Neural progenitor cell (in vitro differentiated cells): ENCODE measurements at regions not wholly inside any gene's neighbourhood (a gene's known extent, or its start where the extent isn't known, plus 50 kb on each side); places are given as distances from the start of the nearest gene placed in this dataset.

Experiments
- DNase-seq: peaks from one replicate; pipeline ENCODE4 v3.0.0-alpha.2; 2016; ENCODE audit warnings: low spot score
- H2AFZ ChIP-seq: fragments of 200-600 bp; sonication (generic); replicated peaks from 2 replicates; pipeline ENCODE4 v1.6.1; 2016; ENCODE audit warnings: antibody characterized with exemption
- H3F3A ChIP-seq: fragments of 200-600 bp; sonication (generic); 2 replicates; pipeline ENCODE4 v1.6.1; 2016; ENCODE audit warnings: antibody characterized with exemption, low read depth
- H3K27ac ChIP-seq: fragments of 200-600 bp; sonication (generic); 2 replicates; pipeline ENCODE4 v1.5.1; 2016; ENCODE audit warnings: mild to moderate bottlenecking
- H3K27me3 ChIP-seq: fragments of 200-600 bp; sonication (generic); 2 replicates; pipeline ENCODE4 v1.6.1; 2016; ENCODE audit warnings: mild to moderate bottlenecking, moderate library complexity
- H3K36me3 ChIP-seq: fragments of 200-600 bp; sonication (generic); 2 replicates; pipeline ENCODE4 v1.5.1; 2016
- H3K4me1 ChIP-seq: fragments of 200-600 bp; sonication (generic); 2 replicates; pipeline ENCODE4 v1.6.1; 2016; ENCODE audit warnings: mixed run types
- H3K4me2 ChIP-seq: fragments of 200-600 bp; sonication (generic); 2 replicates; pipeline ENCODE4 v1.6.1; 2016
- H3K4me3 ChIP-seq: fragments of 200-600 bp; sonication (generic); 2 replicates; pipeline ENCODE4 v1.5.1; 2016
- H3K79me2 ChIP-seq: fragments of 200-600 bp; sonication (generic); 2 replicates; pipeline ENCODE4 v1.6.1; 2016; ENCODE audit warnings: low read depth
- H3K9ac ChIP-seq: fragments of 200-600 bp; sonication (generic); 2 replicates; pipeline ENCODE4 v1.6.1; 2016
- H3K9me3 ChIP-seq: fragments of 200-600 bp; sonication (generic); 2 replicates; pipeline ENCODE4 v1.5.1; 2016; ENCODE audit warnings: low read depth
- H4K20me1 ChIP-seq: fragments of 200-600 bp; sonication (generic); 2 replicates; pipeline ENCODE4 v1.6.1; 2016; ENCODE audit warnings: low read depth
- H3K27ac Mint-ChIP-seq: 3 replicates; pipeline ENCODE4 v1.8.0; 2021; ENCODE audit warnings: mixed read lengths
- H3K27me3 Mint-ChIP-seq: 2 replicates; pipeline ENCODE4 v1.8.0; 2022; ENCODE audit warnings: low read depth, mild to moderate bottlenecking, inconsistent platforms, moderate library complexity, mixed read lengths; ENCODE audit not compliant: insufficient read depth
- H3K36me3 Mint-ChIP-seq: 3 replicates; pipeline ENCODE4 v1.8.0; 2021; ENCODE audit warnings: mixed read lengths
- H3K4me1 Mint-ChIP-seq: 3 replicates; pipeline ENCODE4 v1.8.0; 2021; ENCODE audit warnings: mixed read lengths
- H3K4me3 Mint-ChIP-seq: 3 replicates; pipeline ENCODE4 v1.8.0; 2021; ENCODE audit warnings: mild to moderate bottlenecking, moderate library complexity, mixed read lengths
- H3K9me3 Mint-ChIP-seq: 3 replicates; pipeline ENCODE4 v1.8.0; 2020; ENCODE audit warnings: mixed read lengths
- CTCF ChIP-seq: fragments of 200-600 bp; sonication (generic); IDR thresholded peaks from 2 replicates; pipeline ENCODE4 v1.5.1; 2017; ENCODE audit warnings: antibody characterized with exemption, mild to moderate bottlenecking
- EZH2 ChIP-seq: fragments of 200-600 bp; sonication (generic); IDR thresholded peaks from 2 replicates; pipeline ENCODE4 v1.6.1; 2017; ENCODE audit warnings: antibody characterized with exemption, mild to moderate bottlenecking, moderate library complexity
- EZH2phosphoT487 ChIP-seq: fragments of 200-600 bp; sonication (generic); IDR thresholded peaks from 2 replicates; pipeline ENCODE4 v1.6.1; 2017; ENCODE audit warnings: antibody characterized with exemption

- H3K27me3 ChIP-seq, result no peaks in the 10 kb centered on the region
- no peaks in the 10 kb centered on the region for H4K20me1 ChIP-seq
- H3K36me3 ChIP-seq, result no peaks in the 10 kb centered on the region
- no peak overlapping the region for H3K4me2 ChIP-seq
- no peaks in the 10 kb centered on the region for H3K9me3 ChIP-seq
- Mint-ChIP-seq H3K27ac (no peak overlapping the region), H3K27me3 (no peaks in the 10 kb centered on the region), H3K36me3 (no peaks in the 10 kb centered on the region), H3K9me3 (peaks cover under 1% of the 10 kb centered on the region), H3K4me1 (no peaks in the 10 kb centered on the region), H3K4me3 (no peak overlapping the region)
- H3K4me1 ChIP-seq, result no peaks in the 10 kb centered on the region
- no peaks in the 10 kb centered on the region for H3K79me2 ChIP-seq
- H3F3A ChIP-seq, result no peaks in the 10 kb centered on the region
- no peak overlapping the region for H3K9ac ChIP-seq
- TF ChIP-seq CTCF, result no peak
- no peak for TF ChIP-seq EZH2
- H3K27ac ChIP-seq, result no peak overlapping the region
- no peak overlapping the region for H2AFZ ChIP-seq
- no peak overlapping the region for H3K4me3 ChIP-seq
- DNase-seq, result no peak
Measured at GRCh38 chr4:74590476-74590875, 145.5 kb downstream of the AREG start.

- no peaks in the 10 kb centered on the region for H3K36me3 Mint-ChIP-seq
- H2AFZ ChIP-seq, result no peak overlapping the region
- no peaks in the 10 kb centered on the region for H3K27me3 Mint-ChIP-seq
- H4K20me1 ChIP-seq, result no peaks in the 10 kb centered on the region
- no peaks in the 10 kb centered on the region for H3F3A ChIP-seq
- no peaks in the 10 kb centered on the region for H3K79me2 ChIP-seq
- no peaks in the 10 kb centered on the region for H3K4me1 Mint-ChIP-seq
- no peaks in the 10 kb centered on the region for H3K36me3 ChIP-seq
- no peaks in the 10 kb centered on the region for H3K27me3 ChIP-seq
- H3K27ac ChIP-seq, result no peak overlapping the region
- no peak overlapping the region for H3K9ac ChIP-seq
- no peak overlapping the region for H3K4me3 Mint-ChIP-seq
- no peak overlapping the region for H3K27ac Mint-ChIP-seq
- no peaks in the 10 kb centered on the region for H3K4me1 ChIP-seq
- no peaks in the 10 kb centered on the region for H3K9me3 ChIP-seq
- H3K4me2 ChIP-seq, result no peak overlapping the region
- no peak overlapping the region for H3K4me3 ChIP-seq
- peaks cover 21% of the 10 kb centered on the region for H3K9me3 Mint-ChIP-seq
- no peak for TF ChIP-seq CTCF
- no peak for TF ChIP-seq EZH2
- TF ChIP-seq EZH2phosphoT487, result no peak
- DNase-seq, result no peak
Measured at GRCh38 chr4:74598611-74599325, 153.8 kb downstream of the AREG start.

GRCh38 chr4:74603186-74603585 lies 158.2 kb downstream of the AREG start:
- Mint-ChIP-seq H3K27me3 (no peaks in the 10 kb centered on the region), H3K27ac (no peak overlapping the region), H3K36me3 (no peaks in the 10 kb centered on the region), H3K9me3 (peaks cover under 1% of the 10 kb centered on the region), H3K4me1 (no peaks in the 10 kb centered on the region), H3K4me3 (no peak overlapping the region)
- H3K36me3 ChIP-seq, result no peaks in the 10 kb centered on the region
- no peaks in the 10 kb centered on the region for H4K20me1 ChIP-seq
- H3K9me3 ChIP-seq, result no peaks in the 10 kb centered on the region
- DNase-seq, result no peak
- H3K4me1 ChIP-seq, result no peaks in the 10 kb centered on the region
- no peaks in the 10 kb centered on the region for H3K79me2 ChIP-seq
- H3K27me3 ChIP-seq, result no peaks in the 10 kb centered on the region
- TF ChIP-seq EZH2phosphoT487, result no peak
- no peak for TF ChIP-seq EZH2
- TF ChIP-seq CTCF, result no peak
- no peak overlapping the region for H3K9ac ChIP-seq
- no peaks in the 10 kb centered on the region for H3F3A ChIP-seq
- no peak overlapping the region for H2AFZ ChIP-seq
- H3K4me2 ChIP-seq, result no peak overlapping the region
- no peak overlapping the region for H3K27ac ChIP-seq
- H3K4me3 ChIP-seq, result no peak overlapping the region
